Colonic mucosa (tissue), 4 donors: ENCODE measurements at regions not wholly inside any gene's neighbourhood (a gene's known extent, or its start where the extent isn't known, plus 50 kb on each side); places are given as distances from the start of the nearest gene placed in this dataset.

Experiments
- DNase-seq: peaks from one replicate; pipeline ENCODE4 v3.0.0-alpha.2; 2020
- H3K27ac ChIP-seq: fragments of 200-600 bp; one replicate; pipeline ENCODE4 v1.8.0; 2021
- H3K27me3 ChIP-seq: fragments of 200-600 bp; one replicate; pipeline ENCODE4 v1.8.0; 2021
- H3K36me3 ChIP-seq: fragments of 200-600 bp; one replicate; pipeline ENCODE4 v1.8.0; 2021
- H3K4me1 ChIP-seq: fragments of 200-600 bp; one replicate; pipeline ENCODE4 v1.8.0; 2021; ENCODE audit warnings: mild to moderate bottlenecking
- H3K4me3 ChIP-seq: fragments of 200-600 bp; one replicate; pipeline ENCODE4 v1.8.0; 2021
- H3K9ac ChIP-seq, 2 donors: one replicate each; pipeline ENCODE4 v1.7.0; 2013; ENCODE audit warnings: control low read depth in 2 of 2, low read depth in 2 of 2, low read length in 2 of 2
- H3K9me3 ChIP-seq: fragments of 200-600 bp; one replicate; pipeline ENCODE4 v1.8.0; 2021
- CTCF ChIP-seq: fragments of 200-600 bp; IDR thresholded peaks from one replicate; pipeline ENCODE4 v1.8.0; 2022; ENCODE audit warnings: antibody characterized with exemption, mild to moderate bottlenecking
- intact Hi-C: fragments of 100-400 bp; cut with DNase I; formaldehyde crosslinking; loops from one replicate; pipeline ENCODE4 v1.14.1; 2022
- donor health status: healthy.
- donor health status: DM: no; HTN: no; CAD: no.
- donor health status: DM: no; HTN: no; CAD: no.

DNA sequence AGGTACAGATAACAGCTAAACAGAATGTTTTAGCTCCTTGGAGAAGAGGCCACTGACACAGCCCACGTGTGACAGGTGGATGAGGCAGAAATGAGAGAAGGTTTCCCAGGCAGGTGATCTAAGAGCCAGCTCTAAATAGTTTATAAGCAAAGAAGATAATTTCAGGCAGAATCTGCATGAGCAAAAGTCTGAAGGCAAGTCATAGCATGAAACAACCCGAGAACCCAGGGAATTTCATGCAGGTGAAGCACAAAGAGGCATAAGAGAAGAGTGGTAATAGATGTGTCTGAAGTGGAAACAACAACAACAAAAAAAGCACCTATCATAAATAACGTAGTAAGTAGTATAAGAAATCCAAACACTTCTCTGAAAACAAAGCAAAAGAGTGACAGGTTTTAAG is 275.8 kb upstream of the CPEB2 start:
- H3K4me3 ChIP-seq = no peak overlapping the region
- intact Hi-C loops = no loop called here
- H3K36me3 ChIP-seq = no peaks in the 10 kb centered on the region
- no peak for TF ChIP-seq CTCF
- no peak overlapping the region for H3K9ac ChIP-seq
- H3K27me3 ChIP-seq = no peaks in the 10 kb centered on the region
- no peaks in the 10 kb centered on the region for H3K4me1 ChIP-seq
- H3K27ac ChIP-seq = no peak overlapping the region
- H3K9me3 ChIP-seq = no peaks in the 10 kb centered on the region
- DNase-seq = no peak

GRCh38 chr4:14726877-14727361 is 275.4 kb upstream of the CPEB2 start:
- no peak for TF ChIP-seq CTCF
- Histone ChIP-seq H3K27me3 (no peaks in the 10 kb centered on the region), H3K36me3 (no peaks in the 10 kb centered on the region), H3K4me1 (no peaks in the 10 kb centered on the region), H3K4me3 (no peak overlapping the region), H3K27ac (no peak overlapping the region), H3K9me3 (no peaks in the 10 kb centered on the region), H3K9ac (no peak overlapping the region)
- intact Hi-C loops = no loop called here
- DNase-seq = no peak

DNA sequence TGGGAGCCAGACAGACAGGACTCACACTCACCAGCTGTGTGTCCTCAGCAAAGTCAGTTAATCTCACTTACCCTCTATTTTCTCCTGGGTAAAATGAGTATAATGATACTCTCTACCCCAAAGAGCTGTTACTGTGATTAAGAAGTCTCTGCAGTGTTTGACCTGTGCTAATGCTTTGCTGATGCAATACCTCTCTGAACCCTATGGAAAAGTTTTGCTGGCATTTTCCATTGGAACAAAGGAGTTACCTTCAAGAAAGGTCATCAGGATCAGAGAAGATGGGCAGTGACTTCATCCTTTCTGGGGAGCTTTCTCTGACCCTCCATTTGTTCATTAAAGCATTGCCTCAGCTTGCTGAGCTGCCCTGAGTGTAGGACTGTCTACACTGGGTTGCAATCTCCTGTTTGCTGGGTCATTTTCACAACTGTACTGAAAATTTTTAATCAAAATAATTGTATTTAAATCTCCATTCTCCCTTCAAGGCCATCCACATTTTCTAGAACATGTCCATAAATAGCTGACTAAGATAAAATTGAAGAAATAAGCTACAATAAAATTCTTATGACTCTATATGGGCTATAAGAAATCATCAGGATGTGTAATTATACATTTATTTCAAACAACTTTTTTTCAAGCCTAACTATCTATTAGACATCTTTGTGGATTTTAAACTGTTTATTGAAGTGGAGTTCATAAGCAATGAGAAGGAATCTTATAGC is 272.8 kb upstream of the CPEB2 start:
- no peak for TF ChIP-seq CTCF
- Histone ChIP-seq H3K9me3 (no peaks in the 10 kb centered on the region), H3K9ac (no peak overlapping the region), H3K4me1 (no peaks in the 10 kb centered on the region), H3K36me3 (no peaks in the 10 kb centered on the region), H3K27me3 (no peaks in the 10 kb centered on the region), H3K4me3 (no peak overlapping the region), H3K27ac (no peak overlapping the region)
- intact Hi-C loops = no loop called here
- no peak for DNase-seq

- Histone ChIP-seq H3K27ac (no peak overlapping the region), H3K4me1 (no peaks in the 10 kb centered on the region), H3K36me3 (no peaks in the 10 kb centered on the region), H3K9me3 (no peaks in the 10 kb centered on the region), H3K9ac (no peak overlapping the region), H3K27me3 (no peaks in the 10 kb centered on the region), H3K4me3 (no peak overlapping the region)
- intact Hi-C loops = no loop called here
- TF ChIP-seq CTCF = no peak
- DNase-seq = no peak
Observed at GRCh38 chr4:14742054-14742453, 260.2 kb upstream of the CPEB2 start.

GRCh38 chr4:14743172-14743571 is 259.1 kb upstream of the CPEB2 start:
- Histone ChIP-seq H3K27me3 (no peaks in the 10 kb centered on the region), H3K9me3 (no peaks in the 10 kb centered on the region), H3K4me3 (no peak overlapping the region), H3K27ac (no peak overlapping the region), H3K4me1 (no peaks in the 10 kb centered on the region), H3K9ac (no peak overlapping the region), H3K36me3 (no peaks in the 10 kb centered on the region)
- intact Hi-C loops = no loop called here
- no peak for TF ChIP-seq CTCF
- no peak for DNase-seq
